ENCODE measurements at regions not wholly inside any gene's neighbourhood (a gene's known extent, or its start where the extent isn't known, plus 50 kb on each side); places are given as distances from the start of the nearest gene placed in this dataset.

GRCh38 chr14:42664190-42664589 lies 1057.5 kb downstream of the LRFN5 start:
- Histone ChIP-seq H3K4me1 (ENCODE audit: control insufficient read depth, insufficient read depth, low read depth, low read length) (no peaks in the 10 kb centered on the region), H2BK5ac (ENCODE audit: low read depth, low read length, poor library complexity, severe bottlenecking) (no peak overlapping the region), H4K91ac (ENCODE audit: low read length) (no peak overlapping the region), H3K9ac (ENCODE audit: low read length) (no peak overlapping the region), H3K27me3 (ENCODE audit: control insufficient read depth in 1 of 2, insufficient read depth in 1 of 2, low read length in 2 of 2) (no peaks in the 10 kb centered on the region), H4K8ac (ENCODE audit: low read length) (no peak overlapping the region), H3K4me3 (ENCODE audit: insufficient read depth in 1 of 2, low read depth in 1 of 2, low read length in 2 of 2) (no peak overlapping the region), H2AFZ (ENCODE audit: low read depth, low read length) (no peak overlapping the region), H3K27ac (ENCODE audit: low read length, poor library complexity, severe bottlenecking) (no peak overlapping the region), H3K9me3 (ENCODE audit: control insufficient read depth, low read length) (no peaks in the 10 kb centered on the region), H3K14ac (ENCODE audit: low read length in 2 of 2) (no peak overlapping the region), H3K18ac (ENCODE audit: low read depth in 1 of 2, low read length in 2 of 2) (no peak overlapping the region), H2BK120ac (ENCODE audit: low read depth, low read length) (no peak overlapping the region), H3K4ac (ENCODE audit: low read depth in 1 of 2, low read length in 2 of 2) (no peak overlapping the region), H3K23ac (ENCODE audit: low read length in 2 of 2) (no peak overlapping the region), H2AK5ac (ENCODE audit: low read length, severe bottlenecking) (no peak overlapping the region), H2BK12ac (ENCODE audit: low read length in 2 of 2) (no peak overlapping the region), H3K36me3 (ENCODE audit: control insufficient read depth in 1 of 2, insufficient read depth in 2 of 2, low read depth in 1 of 2, low read length in 2 of 2) (no peaks in the 10 kb centered on the region), H2BK15ac (ENCODE audit: low read depth, poor library complexity, severe bottlenecking) (no peak overlapping the region), H3K4me2 (ENCODE audit: low read length, poor library complexity, severe bottlenecking) (no peak overlapping the region), H3K79me1 (replicated peaks; ENCODE audit: low read length, poor library complexity, severe bottlenecking) (no peaks in the 10 kb centered on the region)
- 88% methylated on average over 1 of the region's 1 CpG for WGBS
- no peak for DNase-seq

- Histone ChIP-seq H3K23ac (ENCODE audit: low read length in 2 of 2) (no peak overlapping the region), H3K36me3 (ENCODE audit: control insufficient read depth in 1 of 2, insufficient read depth in 2 of 2, low read depth in 1 of 2, low read length in 2 of 2) (no peaks in the 10 kb centered on the region), H2BK120ac (ENCODE audit: low read depth, low read length) (no peak overlapping the region), H2AFZ (ENCODE audit: low read depth, low read length) (no peak overlapping the region), H3K4me3 (ENCODE audit: insufficient read depth in 1 of 2, low read depth in 1 of 2, low read length in 2 of 2) (no peak overlapping the region), H2BK15ac (ENCODE audit: low read depth, poor library complexity, severe bottlenecking) (no peak overlapping the region), H3K9me3 (ENCODE audit: control insufficient read depth, low read length) (no peaks in the 10 kb centered on the region), H3K4me2 (ENCODE audit: low read length, poor library complexity, severe bottlenecking) (no peak overlapping the region), H3K79me1 (replicated peaks; ENCODE audit: low read length, poor library complexity, severe bottlenecking) (no peaks in the 10 kb centered on the region), H3K4me1 (ENCODE audit: control insufficient read depth, insufficient read depth, low read depth, low read length) (no peaks in the 10 kb centered on the region), H3K14ac (ENCODE audit: low read length in 2 of 2) (no peak overlapping the region), H3K18ac (ENCODE audit: low read depth in 1 of 2, low read length in 2 of 2) (no peak overlapping the region), H4K91ac (ENCODE audit: low read length) (no peak overlapping the region), H3K9ac (ENCODE audit: low read length) (no peak overlapping the region), H4K8ac (ENCODE audit: low read length) (no peak overlapping the region), H3K27me3 (ENCODE audit: control insufficient read depth in 1 of 2, insufficient read depth in 1 of 2, low read length in 2 of 2) (no peaks in the 10 kb centered on the region), H3K27ac (ENCODE audit: low read length, poor library complexity, severe bottlenecking) (no peak overlapping the region), H2BK5ac (ENCODE audit: low read depth, low read length, poor library complexity, severe bottlenecking) (no peak overlapping the region), H3K4ac (ENCODE audit: low read depth in 1 of 2, low read length in 2 of 2) (no peak overlapping the region), H2BK12ac (ENCODE audit: low read length in 2 of 2) (no peak overlapping the region), H2AK5ac (ENCODE audit: low read length, severe bottlenecking) (no peak overlapping the region)
- 93% methylated on average over 2 of the region's 2 CpGs for WGBS
- no peak for DNase-seq
Measured at GRCh38 chr14:42654707-42655106, 1048.0 kb downstream of the LRFN5 start.

- H3K79me1 ChIP-seq (replicated peaks; ENCODE audit: low read length, poor library complexity, severe bottlenecking): no peaks in the 10 kb centered on the region
- H2AFZ ChIP-seq (ENCODE audit: low read depth, low read length): no peak overlapping the region
- no peak overlapping the region for H2BK12ac ChIP-seq (ENCODE audit: low read length in 2 of 2)
- no peak overlapping the region for H3K27ac ChIP-seq (ENCODE audit: low read length, poor library complexity, severe bottlenecking)
- H3K4ac ChIP-seq (ENCODE audit: low read depth in 1 of 2, low read length in 2 of 2): no peak overlapping the region
- WGBS: 100% methylated on average over 1 of the region's 3 CpGs
- no peak overlapping the region for H3K23ac ChIP-seq (ENCODE audit: low read length in 2 of 2)
- no peak overlapping the region for H3K4me3 ChIP-seq (ENCODE audit: insufficient read depth in 1 of 2, low read depth in 1 of 2, low read length in 2 of 2)
- no peaks in the 10 kb centered on the region for H3K27me3 ChIP-seq (ENCODE audit: control insufficient read depth in 1 of 2, insufficient read depth in 1 of 2, low read length in 2 of 2)
- no peak overlapping the region for H3K14ac ChIP-seq (ENCODE audit: low read length in 2 of 2)
- no peak overlapping the region for H3K18ac ChIP-seq (ENCODE audit: low read depth in 1 of 2, low read length in 2 of 2)
- H2BK120ac ChIP-seq (ENCODE audit: low read depth, low read length): no peak overlapping the region
- no peak for DNase-seq
- H2AK5ac ChIP-seq (ENCODE audit: low read length, severe bottlenecking): no peak overlapping the region
- H4K8ac ChIP-seq (ENCODE audit: low read length): no peak overlapping the region
- no peaks in the 10 kb centered on the region for H3K36me3 ChIP-seq (ENCODE audit: control insufficient read depth in 1 of 2, insufficient read depth in 2 of 2, low read depth in 1 of 2, low read length in 2 of 2)
- no peak overlapping the region for H4K91ac ChIP-seq (ENCODE audit: low read length)
- no peak overlapping the region for H3K4me2 ChIP-seq (ENCODE audit: low read length, poor library complexity, severe bottlenecking)
- no peak overlapping the region for H3K9ac ChIP-seq (ENCODE audit: low read length)
- H2BK5ac ChIP-seq (ENCODE audit: low read depth, low read length, poor library complexity, severe bottlenecking): no peak overlapping the region
- H3K4me1 ChIP-seq (ENCODE audit: control insufficient read depth, insufficient read depth, low read depth, low read length): no peaks in the 10 kb centered on the region
- H2BK15ac ChIP-seq (ENCODE audit: low read depth, poor library complexity, severe bottlenecking): no peak overlapping the region
- peaks cover 6% of the 10 kb centered on the region for H3K9me3 ChIP-seq (ENCODE audit: control insufficient read depth, low read length)
Measured at GRCh38 chr14:42642787-42643186, 1036.1 kb downstream of the LRFN5 start.

GRCh38 chr14:42633504-42634095 lies 1026.9 kb downstream of the LRFN5 start:
- Histone ChIP-seq H3K4me3 (ENCODE audit: insufficient read depth in 1 of 2, low read depth in 1 of 2, low read length in 2 of 2) (no peak overlapping the region), H2BK15ac (ENCODE audit: low read depth, poor library complexity, severe bottlenecking) (no peak overlapping the region), H3K9ac (ENCODE audit: low read length) (no peak overlapping the region), H3K9me3 (ENCODE audit: control insufficient read depth, low read length) (no peaks in the 10 kb centered on the region), H3K27me3 (ENCODE audit: control insufficient read depth in 1 of 2, insufficient read depth in 1 of 2, low read length in 2 of 2) (no peaks in the 10 kb centered on the region), H4K91ac (ENCODE audit: low read length) (no peak overlapping the region), H2BK120ac (ENCODE audit: low read depth, low read length) (no peak overlapping the region), H3K36me3 (ENCODE audit: control insufficient read depth in 1 of 2, insufficient read depth in 2 of 2, low read depth in 1 of 2, low read length in 2 of 2) (no peaks in the 10 kb centered on the region), H3K79me1 (replicated peaks; ENCODE audit: low read length, poor library complexity, severe bottlenecking) (no peaks in the 10 kb centered on the region), H3K4me1 (ENCODE audit: control insufficient read depth, insufficient read depth, low read depth, low read length) (no peaks in the 10 kb centered on the region), H2BK12ac (ENCODE audit: low read length in 2 of 2) (no peak overlapping the region), H3K4ac (ENCODE audit: low read depth in 1 of 2, low read length in 2 of 2) (no peak overlapping the region), H4K8ac (ENCODE audit: low read length) (no peak overlapping the region), H3K4me2 (ENCODE audit: low read length, poor library complexity, severe bottlenecking) (no peak overlapping the region), H3K18ac (ENCODE audit: low read depth in 1 of 2, low read length in 2 of 2) (no peak overlapping the region), H3K23ac (ENCODE audit: low read length in 2 of 2) (no peak overlapping the region), H2AK5ac (ENCODE audit: low read length, severe bottlenecking) (no peak overlapping the region), H3K27ac (ENCODE audit: low read length, poor library complexity, severe bottlenecking) (no peak overlapping the region), H2BK5ac (ENCODE audit: low read depth, low read length, poor library complexity, severe bottlenecking) (no peak overlapping the region), H2AFZ (ENCODE audit: low read depth, low read length) (no peak overlapping the region), H3K14ac (ENCODE audit: low read length in 2 of 2) (no peak overlapping the region)
- DNase-seq: no peak
- 90% methylated on average over 5 of the region's 6 CpGs for WGBS

All from mesenchymal stem cell (in vitro differentiated cells and primary cell).